Body of pancreas (tissue), 4 donors: ENCODE measurements at regions not wholly inside any gene's neighbourhood (a gene's known extent, or its start where the extent isn't known, plus 50 kb on each side); places are given as distances from the start of the nearest gene placed in this dataset.

Experiments
- POLR2A ChIP-seq, 3 donors: fragments of 450-650 bp; IDR thresholded peaks; one replicate each; pipeline ENCODE4 v1.6.1; 2016; ENCODE audit warnings: antibody characterized with exemption in 3 of 3, mild to moderate bottlenecking in 2 of 3
- TF ChIP-seq, protein P1 (sequence below), 7 experiments: fragments of 450-650 bp in 4 of 7; fragments of 200-600 bp in 3 of 7; sonication (generic) in 3 of 7; IDR thresholded peaks; one replicate each; pipeline ENCODE4 v1.5.1; 2016 to 2019; ENCODE audit warnings: antibody characterized with exemption in 7 of 7

DNA sequence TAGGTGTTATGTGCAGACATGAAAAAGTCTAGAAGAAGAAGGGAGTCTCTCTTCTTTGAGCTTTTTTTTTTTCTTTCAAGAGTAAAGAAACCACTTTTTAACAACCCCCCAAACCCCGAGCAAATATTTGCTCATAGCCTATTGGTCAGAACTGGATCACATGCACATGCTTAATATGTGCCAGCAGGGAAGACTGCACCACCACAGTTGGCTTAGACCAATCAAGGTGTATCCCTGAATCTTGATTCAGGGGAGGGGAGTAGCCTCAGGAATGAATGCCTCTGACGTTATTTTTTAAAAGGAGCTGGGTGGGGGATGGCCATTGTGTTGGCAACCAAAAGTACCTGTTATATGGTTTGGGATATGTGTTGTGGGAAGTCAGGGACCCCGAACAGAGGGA lies 171.4 kb upstream of the NABP1 start:
- TF ChIP-seq, protein P1, sequence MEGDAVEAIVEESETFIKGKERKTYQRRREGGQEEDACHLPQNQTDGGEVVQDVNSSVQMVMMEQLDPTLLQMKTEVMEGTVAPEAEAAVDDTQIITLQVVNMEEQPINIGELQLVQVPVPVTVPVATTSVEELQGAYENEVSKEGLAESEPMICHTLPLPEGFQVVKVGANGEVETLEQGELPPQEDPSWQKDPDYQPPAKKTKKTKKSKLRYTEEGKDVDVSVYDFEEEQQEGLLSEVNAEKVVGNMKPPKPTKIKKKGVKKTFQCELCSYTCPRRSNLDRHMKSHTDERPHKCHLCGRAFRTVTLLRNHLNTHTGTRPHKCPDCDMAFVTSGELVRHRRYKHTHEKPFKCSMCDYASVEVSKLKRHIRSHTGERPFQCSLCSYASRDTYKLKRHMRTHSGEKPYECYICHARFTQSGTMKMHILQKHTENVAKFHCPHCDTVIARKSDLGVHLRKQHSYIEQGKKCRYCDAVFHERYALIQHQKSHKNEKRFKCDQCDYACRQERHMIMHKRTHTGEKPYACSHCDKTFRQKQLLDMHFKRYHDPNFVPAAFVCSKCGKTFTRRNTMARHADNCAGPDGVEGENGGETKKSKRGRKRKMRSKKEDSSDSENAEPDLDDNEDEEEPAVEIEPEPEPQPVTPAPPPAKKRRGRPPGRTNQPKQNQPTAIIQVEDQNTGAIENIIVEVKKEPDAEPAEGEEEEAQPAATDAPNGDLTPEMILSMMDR (IDR thresholded peaks at IDR 0.05), result no peak
- no peak for TF ChIP-seq POLR2A (IDR thresholded peaks at IDR 0.05)
